ENCODE measurements at regions not wholly inside any gene's neighbourhood (a gene's known extent, or its start where the extent isn't known, plus 50 kb on each side); places are given as distances from the start of the nearest gene placed in this dataset.

- intact Hi-C loops (cut with DNase I; ENCODE audit: low total_unique reads), result no loop called here
- no peak overlapping the region for H3K27ac ChIP-seq
- TF ChIP-seq POLR2A (IDR thresholded peaks at IDR 0.05) (no peak), POLR2AphosphoS5 (IDR thresholded peaks at IDR 0.05) (no peak), CTCF (IDR thresholded peaks at IDR 0.05) (no peak)
- no peaks in the 10 kb centered on the region for H3K27me3 ChIP-seq
- no peaks in the 10 kb centered on the region for H3K36me3 ChIP-seq
- H3K4me3 ChIP-seq, result no peak overlapping the region
- DNase-seq (ENCODE audit: low spot score in 2 of 2), result no peak
- peaks cover 5 to 10% of the 10 kb centered on the region in 2 donors for H3K9me3 ChIP-seq
- H3K4me1 ChIP-seq, result no peaks in the 10 kb centered on the region
Observed at GRCh38 chr20:1824834-1825233, 70.4 kb upstream of the SIRPA start.

- Histone ChIP-seq H3K27me3 (no peaks in the 10 kb centered on the region), H3K36me3 (no peaks in the 10 kb centered on the region), H3K4me3 (no peak overlapping the region), H3K27ac (no peak overlapping the region), H3K9me3 (peaks cover 5 to 10% of the 10 kb centered on the region in 2 donors), H3K4me1 (no peaks in the 10 kb centered on the region)
- intact Hi-C loops (cut with DNase I; ENCODE audit: low total_unique reads), result no loop called here
- no peak for DNase-seq (ENCODE audit: low spot score in 2 of 2)
- TF ChIP-seq POLR2A (IDR thresholded peaks at IDR 0.05) (no peak), POLR2AphosphoS5 (IDR thresholded peaks at IDR 0.05) (no peak), CTCF (IDR thresholded peaks at IDR 0.05) (no peak)
Observed at GRCh38 chr20:1824181-1824580, 71.0 kb upstream of the SIRPA start.

- H3K27ac ChIP-seq, result no peak overlapping the region
- no peaks in the 10 kb centered on the region for H3K4me1 ChIP-seq
- H3K9me3 ChIP-seq, result peaks cover 5 to 10% of the 10 kb centered on the region in 2 donors
- no peak for TF ChIP-seq POLR2A (IDR thresholded peaks at IDR 0.05)
- no peak for TF ChIP-seq CTCF (IDR thresholded peaks at IDR 0.05)
- no peak for TF ChIP-seq POLR2AphosphoS5 (IDR thresholded peaks at IDR 0.05)
- H3K27me3 ChIP-seq, result no peaks in the 10 kb centered on the region
- H3K36me3 ChIP-seq, result no peaks in the 10 kb centered on the region
- DNase-seq (ENCODE audit: low spot score in 2 of 2), result no peak
- no peak overlapping the region for H3K4me3 ChIP-seq
- intact Hi-C loops (cut with DNase I; ENCODE audit: low total_unique reads), result no loop called here
Observed at GRCh38 chr20:1823450-1823844, 71.8 kb upstream of the SIRPA start.

GRCh38 chr20:1822564-1823449, 72.4 kb upstream of the SIRPA start:
- no peak overlapping the region for H3K27ac ChIP-seq
- no peak for DNase-seq (ENCODE audit: low spot score in 2 of 2)
- no peak for TF ChIP-seq CTCF (IDR thresholded peaks at IDR 0.05)
- no peak for TF ChIP-seq POLR2A (IDR thresholded peaks at IDR 0.05)
- TF ChIP-seq POLR2AphosphoS5 (IDR thresholded peaks at IDR 0.05), result no peak
- H3K36me3 ChIP-seq, result no peaks in the 10 kb centered on the region
- H3K4me1 ChIP-seq, result peaks cover 0 to 5% of the 10 kb centered on the region in 2 donors
- H3K9me3 ChIP-seq, result peaks cover 5 to 10% of the 10 kb centered on the region in 2 donors
- H3K27me3 ChIP-seq, result no peaks in the 10 kb centered on the region
- intact Hi-C loops (cut with DNase I; ENCODE audit: low total_unique reads), result no loop called here
- no peak overlapping the region for H3K4me3 ChIP-seq
